HG02970 (cell line): ENCODE measurements at regions not wholly inside any gene's neighbourhood (a gene's known extent, or its start where the extent isn't known, plus 50 kb on each side); places are given as distances from the start of the nearest gene placed in this dataset.
"Not testable (repeated sequence)": the region's sequence is repeated elsewhere in the genome, so short reads cannot be mapped to it uniquely, and the experiment has no call there.

Experiments
- ATAC-seq: cut with Tn5 transposase; IDR thresholded peaks from one replicate; pipeline ENCODE4 v1.9.1; 2021; ENCODE audit warnings: mild to moderate bottlenecking, moderate library complexity, moderate number of reproducible peaks; ENCODE audit not compliant: unreplicated experiment, low FRiP score

DNA sequence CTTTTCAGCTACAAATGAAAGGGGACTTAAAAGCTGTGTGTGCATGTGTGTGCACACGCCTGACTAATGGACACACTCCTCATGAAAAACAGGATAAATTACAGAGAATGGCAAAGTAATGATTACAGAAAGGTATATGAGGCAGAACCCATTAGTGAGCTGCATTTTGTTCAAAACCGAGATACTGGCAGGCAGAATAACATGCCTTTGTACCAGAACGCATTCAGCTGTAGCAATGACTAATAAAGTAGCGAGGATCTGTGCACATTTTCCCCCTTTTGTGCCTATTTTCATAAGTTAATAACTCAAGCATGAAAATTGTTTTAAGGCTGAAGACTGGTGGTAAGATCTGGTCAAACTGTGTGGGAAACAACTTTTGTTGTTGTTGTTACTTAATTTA is 165.7 kb upstream of the PLGLB2 start:
- ATAC-seq = not testable (repeated sequence)

DNA sequence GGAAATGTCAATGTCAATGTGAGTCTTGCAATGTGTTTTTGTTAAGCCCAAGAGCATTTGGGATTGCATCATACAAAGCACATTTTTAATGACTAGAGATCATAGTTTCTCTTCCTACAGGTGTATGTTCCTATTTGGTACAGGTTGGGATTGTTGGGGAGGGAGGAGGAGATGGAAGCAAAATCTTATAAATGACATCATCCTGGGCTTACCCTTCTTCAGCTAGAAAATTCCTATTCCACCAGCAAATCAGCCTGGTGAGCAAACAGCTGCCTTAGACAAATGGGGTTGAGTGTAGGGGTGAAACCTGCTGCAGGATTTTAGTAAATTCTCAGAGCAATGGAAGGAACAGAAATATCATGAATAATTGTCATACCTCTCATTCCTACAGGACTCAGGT is 165.3 kb upstream of the PLGLB2 start:
- not testable (repeated sequence) for ATAC-seq

DNA sequence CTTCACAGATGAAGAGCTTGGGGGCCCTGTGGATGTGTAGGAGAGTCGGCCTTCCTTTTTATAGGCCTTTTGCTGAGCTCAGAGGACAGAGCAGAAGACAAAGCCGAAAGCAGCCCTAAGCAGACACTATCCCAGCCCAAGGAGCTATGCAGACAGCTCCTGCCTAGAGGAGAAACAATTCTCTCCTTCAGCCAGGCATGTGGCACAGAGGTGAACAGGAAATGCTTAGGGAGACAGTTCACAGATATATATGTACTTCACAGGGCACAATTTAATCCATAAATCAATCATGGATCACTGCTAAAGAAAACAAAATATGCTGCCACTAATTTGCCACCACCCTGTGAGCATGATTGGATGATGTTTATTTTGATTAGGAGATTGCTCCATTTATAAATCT is 164.5 kb upstream of the PLGLB2 start:
- ATAC-seq = not testable (repeated sequence)

DNA sequence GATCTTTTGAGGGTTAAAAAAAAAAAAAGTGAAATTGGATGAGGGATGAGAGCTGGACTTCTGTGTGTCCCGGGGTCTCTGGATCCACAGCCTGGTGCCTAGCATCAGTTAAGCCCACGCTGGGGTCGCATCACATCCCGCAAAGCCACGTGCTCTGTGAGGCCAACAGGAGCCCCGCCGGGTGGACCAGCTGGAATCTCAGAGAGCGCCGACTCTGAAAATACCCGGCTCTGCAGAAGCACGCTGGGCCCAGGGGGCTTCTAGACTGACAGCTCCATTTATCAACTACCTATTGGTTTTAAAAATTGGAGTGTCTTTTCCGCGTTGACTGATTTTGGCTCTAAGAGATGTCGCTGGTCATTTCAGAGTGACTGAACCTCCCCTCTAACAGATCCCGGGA is 164.1 kb upstream of the PLGLB2 start:
- ATAC-seq = not testable (repeated sequence)

DNA sequence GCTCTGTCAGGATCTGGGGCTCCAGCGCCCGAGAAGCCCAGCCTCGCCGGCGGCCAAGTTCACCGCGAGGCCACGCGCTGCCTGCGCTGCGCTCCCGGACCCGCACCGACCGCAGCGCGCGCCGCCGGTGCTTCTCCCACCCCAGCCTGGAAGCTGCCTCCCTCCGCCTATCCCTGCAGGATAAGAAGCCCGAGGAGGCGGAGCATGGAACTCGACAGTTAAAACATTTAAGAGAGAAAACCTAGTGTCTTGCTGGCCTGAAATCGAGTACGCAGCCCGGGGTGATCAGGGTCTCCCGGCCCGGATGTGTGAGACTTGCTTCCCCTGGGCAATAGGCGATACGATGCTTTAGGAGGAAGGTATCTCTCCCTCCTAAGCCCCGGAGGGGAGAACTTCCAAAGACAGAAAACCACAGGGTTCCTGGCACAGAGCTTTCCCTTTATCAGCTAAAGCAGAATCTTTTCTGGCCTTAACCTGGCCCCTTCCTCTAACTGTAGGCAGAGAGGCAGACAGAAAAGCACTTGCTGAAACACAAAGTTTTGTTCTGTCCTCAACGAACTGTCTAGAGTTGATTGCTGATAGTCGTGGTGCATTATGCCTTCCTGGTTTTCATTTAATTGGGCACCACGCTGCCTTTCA is 163.5 kb upstream of the PLGLB2 start:
- not testable (repeated sequence) for ATAC-seq

DNA sequence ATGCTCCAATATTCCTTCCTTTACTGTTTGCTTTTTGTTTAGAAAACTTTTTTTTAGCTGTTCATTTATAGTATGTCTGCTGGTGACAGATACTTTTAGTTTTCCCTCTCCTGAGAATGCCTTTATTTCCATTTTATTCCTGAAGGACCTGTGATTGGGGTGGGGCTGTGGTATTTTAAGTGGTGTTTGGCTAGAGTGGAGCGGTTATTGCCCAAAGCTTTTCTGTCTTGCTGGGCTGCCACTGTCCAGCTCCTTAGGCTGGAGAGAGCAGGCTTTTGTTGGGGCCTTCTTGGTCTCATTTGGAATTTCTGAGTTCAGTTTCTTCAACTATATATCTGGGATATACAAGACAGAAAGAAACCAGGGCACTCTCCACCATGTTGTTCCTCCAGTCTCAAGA is 160.0 kb upstream of the PLGLB2 start:
- ATAC-seq = not testable (repeated sequence)

DNA sequence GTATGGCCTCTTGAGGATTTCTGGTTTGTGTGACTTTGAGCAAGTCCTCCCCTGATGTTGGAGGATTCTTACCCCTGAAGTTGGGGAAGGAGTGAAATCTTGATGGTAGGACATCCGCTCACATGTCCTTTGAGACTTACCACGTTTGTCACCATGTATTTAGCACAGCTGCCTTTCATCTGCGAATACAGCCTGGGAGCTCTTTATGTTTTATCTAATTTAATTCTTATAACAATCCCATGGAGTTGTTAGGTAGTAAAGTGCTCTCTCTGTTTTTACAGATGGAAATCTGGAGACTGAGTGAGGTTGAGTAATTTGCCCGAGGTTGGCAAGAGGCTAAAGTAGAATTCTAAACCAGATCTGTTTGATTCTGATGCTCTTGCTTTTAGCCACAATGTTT is 154.9 kb upstream of the PLGLB2 start:
- not testable (repeated sequence) for ATAC-seq

DNA sequence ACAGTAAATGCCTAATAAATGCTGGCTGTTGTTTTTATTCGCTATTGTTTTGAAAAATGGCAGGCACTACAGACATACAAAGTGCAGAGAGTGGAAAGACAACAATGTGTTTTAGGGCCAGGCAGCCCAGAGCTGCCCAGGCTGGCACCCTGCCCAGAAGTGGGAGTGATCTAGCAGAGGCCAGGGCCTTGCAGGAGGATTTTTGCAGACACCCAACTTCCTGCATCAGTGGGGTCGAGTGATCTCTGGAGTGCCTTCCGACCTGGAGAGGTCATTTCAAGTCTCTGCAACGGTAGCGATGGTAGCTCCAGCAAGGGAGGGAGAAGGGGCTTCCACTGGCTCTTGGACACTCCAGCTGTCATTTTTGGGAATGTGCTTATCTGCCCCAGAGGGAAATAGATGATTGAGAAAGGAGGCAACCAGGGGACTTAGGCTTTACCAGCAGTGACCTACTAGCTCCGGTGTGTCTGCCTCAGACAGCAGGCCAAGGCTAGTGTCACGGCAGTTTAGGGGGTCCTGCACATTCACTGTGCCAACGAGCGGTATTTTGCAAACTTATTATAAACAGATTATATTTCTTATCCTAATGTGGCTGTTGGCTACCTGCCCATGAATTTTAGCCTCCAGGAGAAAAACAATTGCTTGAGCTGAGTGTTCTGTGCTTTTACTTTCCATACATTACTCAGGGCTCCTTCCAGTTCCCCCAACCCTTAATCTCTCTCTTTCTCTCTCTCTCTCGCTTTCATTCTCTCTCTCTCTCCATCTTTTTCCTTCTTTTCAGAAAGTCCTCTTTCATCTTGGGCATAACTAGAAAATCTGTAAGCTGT is 153.9 kb upstream of the PLGLB2 start:
- ATAC-seq = not testable (repeated sequence)

DNA sequence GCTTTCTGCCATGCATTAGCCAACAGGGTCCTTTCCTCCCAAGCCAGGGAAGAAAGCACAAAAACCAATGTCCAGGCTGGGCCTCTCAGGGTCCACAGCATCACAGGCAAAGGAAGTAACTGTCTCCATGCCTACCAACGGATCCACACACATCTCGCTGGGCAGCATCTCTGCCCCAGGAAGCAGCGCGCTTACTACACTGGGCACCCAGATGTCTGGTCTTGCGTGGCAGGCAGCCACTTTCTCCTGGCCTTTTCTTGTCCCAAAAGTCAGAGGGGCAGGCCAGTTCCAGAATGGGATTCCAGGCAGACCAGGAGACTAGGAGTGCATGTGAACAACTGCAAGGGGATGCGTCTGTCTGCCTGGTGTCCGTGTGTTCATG is 153.3 kb upstream of the PLGLB2 start:
- ATAC-seq = not testable (repeated sequence)

DNA sequence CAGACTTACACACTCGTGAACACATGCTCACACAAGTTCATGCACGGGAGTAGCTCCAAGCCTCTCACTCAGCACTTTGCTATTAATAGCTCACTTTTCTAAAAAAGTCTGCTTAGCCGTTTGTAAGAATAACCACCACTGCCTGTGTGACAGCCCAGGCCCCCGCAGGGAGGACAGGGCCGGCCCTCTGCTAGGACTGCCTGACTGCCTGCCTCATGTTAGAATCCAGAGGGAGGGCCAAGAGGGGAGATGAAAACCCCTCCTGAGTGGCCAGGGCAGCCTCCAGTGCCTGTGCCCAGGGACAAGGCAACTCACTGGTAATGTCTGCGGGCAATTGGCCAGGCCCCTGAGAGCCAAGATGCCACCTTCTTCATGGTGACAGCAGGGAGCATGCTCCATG is 152.9 kb upstream of the PLGLB2 start:
- not testable (repeated sequence) for ATAC-seq

DNA sequence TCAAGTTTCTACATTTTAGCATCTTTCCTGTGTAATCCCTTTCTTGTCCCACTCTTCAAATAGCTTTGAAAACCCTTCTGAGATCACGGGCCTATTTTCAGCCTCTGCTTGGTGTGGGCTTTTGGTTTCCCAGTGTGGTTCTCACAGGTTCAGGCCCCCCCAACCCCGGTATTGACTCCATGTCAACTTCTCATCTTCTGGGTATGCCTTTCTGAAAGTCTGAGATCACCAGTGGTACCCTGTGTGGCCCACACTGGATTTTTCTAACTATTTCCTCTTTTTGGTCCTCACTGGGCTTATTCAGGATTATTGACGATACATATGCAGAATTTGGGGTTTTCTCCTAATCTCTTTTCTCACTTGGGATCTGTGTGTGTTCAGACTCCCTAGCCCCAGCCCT is 146.9 kb upstream of the PLGLB2 start:
- not testable (repeated sequence) for ATAC-seq

DNA sequence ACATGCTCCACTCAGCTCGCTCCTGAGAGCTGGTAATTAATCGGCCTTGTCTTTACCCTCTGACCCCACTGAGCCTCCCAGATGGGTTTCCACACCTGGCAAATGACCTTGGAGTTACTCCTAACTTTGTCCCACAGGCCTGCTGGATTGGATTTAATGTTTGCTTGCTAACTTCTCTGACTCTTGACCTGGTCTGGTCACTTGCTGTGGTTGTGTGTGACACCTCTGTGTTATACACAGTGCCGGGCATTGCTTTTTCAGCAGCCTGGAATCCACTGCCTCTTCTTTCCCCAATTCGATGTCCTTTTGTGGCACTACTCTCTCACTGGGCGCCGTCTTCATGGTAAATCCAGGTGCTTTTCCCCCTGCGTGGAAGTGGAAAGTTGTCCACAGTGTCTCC is 145.8 kb upstream of the PLGLB2 start:
- ATAC-seq = not testable (repeated sequence)

DNA sequence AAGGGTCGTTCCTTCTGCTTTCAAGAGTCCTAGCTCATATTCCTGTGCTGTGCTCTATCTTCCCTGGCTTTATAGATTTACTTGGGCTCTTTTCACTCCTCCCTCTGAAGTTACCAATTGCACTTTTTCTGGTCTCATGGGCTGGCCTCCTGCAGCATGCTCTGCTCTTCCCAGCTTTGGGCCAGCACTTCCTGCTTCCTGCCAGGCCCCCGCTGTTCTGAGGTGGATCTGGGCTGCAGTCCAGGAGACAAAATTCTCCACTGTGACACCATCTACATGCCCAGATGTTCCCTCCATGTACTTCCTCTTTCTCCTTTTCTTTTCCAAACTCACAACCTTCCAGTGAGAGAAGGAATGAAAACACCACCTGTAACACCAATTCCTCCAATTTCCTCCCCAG is 145.2 kb upstream of the PLGLB2 start:
- ATAC-seq = not testable (repeated sequence)

DNA sequence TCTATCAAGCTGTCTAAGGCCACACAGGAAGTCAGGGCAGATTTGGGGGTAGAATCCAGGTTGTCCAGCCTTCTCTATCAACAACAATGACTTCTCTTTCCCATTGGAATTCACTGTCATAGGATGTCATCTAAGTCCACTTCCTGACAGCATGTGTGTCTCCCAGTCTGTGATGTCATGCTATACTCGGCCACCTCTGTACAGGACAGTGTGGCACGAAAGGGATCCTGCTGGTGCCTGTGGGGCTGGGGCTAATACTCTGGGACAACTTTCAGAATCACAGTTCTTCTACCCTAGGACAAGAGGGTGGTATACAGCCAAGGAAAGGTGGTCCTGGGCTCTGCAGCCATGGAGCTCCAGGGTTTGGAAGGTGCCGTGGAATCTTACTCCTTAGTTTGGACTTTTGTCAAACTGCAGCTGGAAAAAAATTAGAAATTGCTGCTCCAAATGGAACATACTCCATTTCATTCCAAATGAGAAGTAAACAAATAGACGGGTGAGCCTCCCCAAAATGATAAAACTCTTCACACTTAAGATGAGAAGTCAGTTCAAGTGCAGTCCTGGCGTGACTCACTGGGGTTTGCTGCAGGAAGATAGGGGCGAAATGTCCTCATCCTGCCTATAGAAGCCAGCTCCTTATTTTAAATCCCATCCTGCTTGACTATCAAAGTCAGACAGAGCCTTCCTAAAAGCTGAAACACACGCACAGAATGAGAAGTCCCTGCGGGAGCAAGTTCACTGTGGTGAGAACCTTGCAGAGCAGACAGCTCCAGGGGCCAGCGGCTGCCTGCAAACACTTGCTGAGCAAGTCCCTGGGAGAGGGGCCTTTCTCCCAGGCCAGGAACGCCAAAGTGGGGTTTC is 144.2 kb upstream of the PLGLB2 start:
- ATAC-seq = not testable (repeated sequence)

DNA sequence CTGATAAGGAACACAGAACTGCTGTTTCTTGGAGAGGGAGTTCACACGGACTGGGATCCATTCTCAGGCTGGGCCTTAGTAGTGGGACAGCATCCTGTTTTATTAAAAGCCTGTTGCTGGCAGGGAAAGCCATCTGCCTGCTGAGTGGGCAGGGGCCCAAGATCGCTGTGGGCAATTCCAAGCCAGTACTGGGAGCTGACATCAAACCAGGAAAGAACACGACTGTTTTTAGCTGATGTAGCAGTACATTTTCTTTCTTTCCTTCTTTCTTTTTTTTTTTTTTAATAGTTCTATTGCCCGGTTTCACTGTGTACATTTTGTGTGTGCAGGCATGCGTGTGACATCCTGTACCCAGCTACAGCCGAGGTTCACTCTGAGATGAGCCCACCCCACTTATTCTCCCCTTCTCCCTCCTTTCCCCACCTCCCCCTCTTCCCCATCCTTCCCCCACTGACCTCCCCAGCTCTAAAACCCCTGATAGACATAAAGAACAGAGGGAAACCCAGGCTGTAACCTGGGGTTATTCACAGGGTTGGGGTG is 143.5 kb upstream of the PLGLB2 start:
- not testable (repeated sequence) for ATAC-seq

DNA sequence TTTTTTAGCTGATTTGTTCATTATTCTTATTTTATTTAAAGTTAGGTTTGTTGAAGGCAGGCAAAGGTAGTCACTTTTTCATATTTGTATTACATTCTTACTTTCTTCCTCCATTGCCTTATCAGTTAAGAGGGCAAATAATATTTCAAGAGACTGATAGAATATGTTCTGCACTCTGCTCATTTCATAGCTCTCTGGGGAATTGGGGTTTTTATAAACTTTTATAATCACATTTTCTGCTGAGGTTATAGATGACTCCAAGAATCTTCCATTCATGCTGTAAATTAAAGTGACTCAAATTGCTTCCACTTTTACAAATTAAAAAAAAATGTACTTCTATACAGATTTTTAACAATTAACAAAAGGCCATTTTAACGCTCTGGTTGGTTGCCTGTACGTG is 142.9 kb upstream of the PLGLB2 start:
- not testable (repeated sequence) for ATAC-seq

DNA sequence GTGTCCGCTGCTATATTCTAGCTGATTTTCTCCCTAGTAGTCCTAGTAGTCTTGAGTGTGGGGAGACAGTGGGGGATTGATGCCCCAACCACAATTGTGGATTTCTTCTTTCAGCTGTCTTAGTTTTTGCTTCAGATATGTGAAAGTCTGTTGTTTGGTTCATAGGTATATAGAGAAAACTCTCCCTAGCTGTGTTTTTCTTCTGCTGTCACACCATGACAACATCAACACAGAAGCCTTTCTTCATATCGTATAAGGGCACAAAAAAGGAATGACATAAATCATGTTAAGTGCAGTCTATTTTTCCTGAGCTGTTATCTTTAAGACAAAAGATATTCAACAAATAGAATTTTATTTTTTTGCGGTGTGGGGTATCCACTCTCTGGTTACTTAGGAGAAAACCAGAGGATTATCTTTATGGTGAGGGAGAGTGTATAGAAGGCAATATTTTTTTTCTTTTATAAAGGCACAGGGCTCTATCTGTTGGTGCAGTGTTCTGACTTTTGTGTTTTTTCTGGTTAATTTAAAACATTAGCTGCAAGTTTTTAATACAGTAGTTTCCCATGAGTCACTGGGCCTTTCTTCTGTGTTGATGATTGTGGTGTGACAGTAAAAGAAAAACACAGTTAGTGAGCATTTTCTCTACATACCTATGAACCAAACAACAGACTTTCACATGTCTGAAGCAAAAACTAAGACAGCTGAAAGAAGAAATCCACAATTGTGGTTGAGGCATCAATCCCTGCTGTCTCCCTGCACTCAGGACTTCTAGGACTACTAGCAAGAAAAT is 139.3 kb upstream of the PLGLB2 start:
- not testable (repeated sequence) for ATAC-seq

DNA sequence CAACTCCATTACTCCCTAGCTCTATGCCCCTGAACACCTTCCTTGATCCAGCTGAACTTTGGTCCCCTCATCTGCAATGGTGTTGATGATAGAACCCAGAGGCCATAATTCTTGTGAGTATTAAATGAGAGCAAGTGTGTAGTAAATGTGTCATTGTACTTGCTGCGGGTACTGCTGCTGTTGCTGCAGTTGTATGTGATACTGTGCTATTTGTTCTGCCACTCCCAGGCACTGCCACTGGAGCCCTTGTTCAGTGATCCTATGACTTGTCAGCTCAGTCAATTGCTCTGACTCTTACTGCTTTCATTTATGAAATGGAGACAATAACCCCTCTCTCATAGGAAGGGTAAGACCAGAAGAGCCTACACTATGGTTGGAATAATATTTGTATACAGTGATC is 136.9 kb upstream of the PLGLB2 start:
- ATAC-seq = not testable (repeated sequence)

DNA sequence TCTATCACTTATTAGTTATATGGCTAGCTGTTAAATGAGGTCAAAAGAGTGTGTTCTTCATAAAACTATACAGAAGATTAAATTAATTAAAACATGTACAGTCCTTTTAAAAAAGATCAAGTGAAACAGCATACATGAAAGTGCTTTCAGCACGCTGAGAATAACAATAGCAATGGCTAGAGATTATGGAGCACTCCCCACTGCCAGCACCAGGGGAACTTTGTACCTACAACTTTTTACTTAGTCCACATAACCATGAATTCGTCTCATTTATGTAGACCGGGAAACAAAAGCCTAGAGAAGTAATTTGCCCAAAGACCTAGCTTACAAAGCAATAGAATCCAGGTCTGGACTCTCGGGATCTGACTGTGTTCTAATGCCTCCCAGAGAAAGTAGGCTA is 136.5 kb upstream of the PLGLB2 start:
- ATAC-seq = not testable (repeated sequence)

DNA sequence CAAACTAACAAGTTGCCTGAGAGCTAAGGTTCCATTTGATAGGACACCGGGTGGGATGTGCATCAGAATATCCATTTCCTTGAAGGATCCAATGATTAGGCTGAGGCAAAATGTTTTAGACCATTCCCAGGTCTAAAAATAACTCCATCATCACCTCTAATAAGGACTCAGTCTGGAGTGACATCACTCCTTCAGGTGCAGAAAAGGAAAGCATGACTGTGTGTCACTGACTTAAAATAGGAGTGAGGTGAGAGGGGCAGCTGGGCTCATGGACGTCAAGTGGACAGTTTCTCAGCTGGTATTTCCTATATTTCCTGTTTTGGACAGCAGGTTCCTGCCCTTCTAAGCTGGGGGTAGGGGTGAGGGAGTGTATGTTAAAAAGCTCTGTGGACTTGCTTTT is 135.9 kb upstream of the PLGLB2 start:
- ATAC-seq = not testable (repeated sequence)
